Omental fat pad (tissue), 3 donors: ENCODE measurements at regions not wholly inside any gene's neighbourhood (a gene's known extent, or its start where the extent isn't known, plus 50 kb on each side); places are given as distances from the start of the nearest gene placed in this dataset.

Experiments used
- ATAC-seq: fragments of 150-250 bp; one replicate; pipeline ENCODE4 v1.9.1; 2016; ENCODE audit warnings: mild to moderate bottlenecking, moderate library complexity; ENCODE audit not compliant: low FRiP score
- DNase-seq: peaks from one replicate; pipeline ENCODE4 v3.0.0-alpha.2; 2019; ENCODE audit warnings: low spot score
- TF ChIP-seq, protein P1 (sequence below), 3 donors: fragments of 450-650 bp; IDR thresholded peaks; one replicate each; pipeline ENCODE4 v1.5.1; 2016 to 2017; ENCODE audit warnings: antibody characterized with exemption in 3 of 3, mild to moderate bottlenecking in 3 of 3, moderate library complexity in 2 of 3

- DNase-seq (no peak), ATAC-seq (no peak)
Observed at GRCh38 chr4:61079427-61079826, 120.7 kb upstream of the ADGRL3 start.

GRCh38 chr4:61079976-61080375 lies 120.2 kb upstream of the ADGRL3 start:
- DNase-seq (no peak), ATAC-seq (no peak)
- TF ChIP-seq, protein P1, sequence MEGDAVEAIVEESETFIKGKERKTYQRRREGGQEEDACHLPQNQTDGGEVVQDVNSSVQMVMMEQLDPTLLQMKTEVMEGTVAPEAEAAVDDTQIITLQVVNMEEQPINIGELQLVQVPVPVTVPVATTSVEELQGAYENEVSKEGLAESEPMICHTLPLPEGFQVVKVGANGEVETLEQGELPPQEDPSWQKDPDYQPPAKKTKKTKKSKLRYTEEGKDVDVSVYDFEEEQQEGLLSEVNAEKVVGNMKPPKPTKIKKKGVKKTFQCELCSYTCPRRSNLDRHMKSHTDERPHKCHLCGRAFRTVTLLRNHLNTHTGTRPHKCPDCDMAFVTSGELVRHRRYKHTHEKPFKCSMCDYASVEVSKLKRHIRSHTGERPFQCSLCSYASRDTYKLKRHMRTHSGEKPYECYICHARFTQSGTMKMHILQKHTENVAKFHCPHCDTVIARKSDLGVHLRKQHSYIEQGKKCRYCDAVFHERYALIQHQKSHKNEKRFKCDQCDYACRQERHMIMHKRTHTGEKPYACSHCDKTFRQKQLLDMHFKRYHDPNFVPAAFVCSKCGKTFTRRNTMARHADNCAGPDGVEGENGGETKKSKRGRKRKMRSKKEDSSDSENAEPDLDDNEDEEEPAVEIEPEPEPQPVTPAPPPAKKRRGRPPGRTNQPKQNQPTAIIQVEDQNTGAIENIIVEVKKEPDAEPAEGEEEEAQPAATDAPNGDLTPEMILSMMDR (IDR thresholded peaks at IDR 0.05) = no peak

More at GRCh38 chr4:61079427-61079826, 120.7 kb upstream of the ADGRL3 start:
- TF ChIP-seq, protein P1 (IDR thresholded peaks at IDR 0.05) = no peak

DNA sequence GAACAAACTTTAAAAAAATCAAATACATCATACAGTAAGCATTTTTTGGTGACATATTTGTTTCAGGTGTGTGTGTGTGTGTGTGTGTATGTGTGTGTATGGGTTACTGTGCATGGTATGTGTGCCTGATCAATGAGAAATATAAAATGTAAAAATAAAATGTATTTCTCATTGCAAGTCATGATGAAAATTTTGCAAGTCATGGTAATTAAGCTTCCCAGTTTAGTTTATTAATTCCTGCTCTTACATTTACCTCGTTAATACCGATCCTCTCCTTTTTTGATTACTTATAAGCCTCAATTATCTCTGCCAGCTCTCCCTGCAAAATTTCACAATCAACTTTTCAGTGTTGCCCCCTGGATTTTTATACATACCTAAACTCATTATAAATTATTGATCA lies 114.6 kb upstream of the ADGRL3 start:
- no peak for ATAC-seq
- no peak for DNase-seq
- TF ChIP-seq, protein P1 (IDR thresholded peaks at IDR 0.05) = no peak

DNA sequence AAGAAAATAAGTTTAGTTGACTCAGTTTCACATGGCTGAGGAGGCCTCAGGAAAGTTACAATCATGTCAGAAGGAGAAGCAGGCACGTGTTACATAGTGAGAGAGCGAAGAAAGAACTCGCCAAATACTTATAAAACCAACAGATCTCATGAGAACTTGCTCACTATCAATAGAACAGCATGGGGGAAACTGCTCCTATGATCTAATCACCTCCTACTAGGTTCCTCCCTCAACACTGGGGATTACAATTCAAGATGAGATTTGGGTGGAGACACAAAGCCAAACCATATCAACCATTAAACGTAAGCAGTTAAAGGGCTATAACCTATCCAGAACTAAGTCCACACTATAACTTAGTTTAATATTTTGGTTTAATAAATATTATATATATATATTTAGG lies 113.8 kb upstream of the ADGRL3 start:
- ATAC-seq (no peak), DNase-seq (no peak)
- TF ChIP-seq, protein P1 (IDR thresholded peaks at IDR 0.05) = no peak

DNA sequence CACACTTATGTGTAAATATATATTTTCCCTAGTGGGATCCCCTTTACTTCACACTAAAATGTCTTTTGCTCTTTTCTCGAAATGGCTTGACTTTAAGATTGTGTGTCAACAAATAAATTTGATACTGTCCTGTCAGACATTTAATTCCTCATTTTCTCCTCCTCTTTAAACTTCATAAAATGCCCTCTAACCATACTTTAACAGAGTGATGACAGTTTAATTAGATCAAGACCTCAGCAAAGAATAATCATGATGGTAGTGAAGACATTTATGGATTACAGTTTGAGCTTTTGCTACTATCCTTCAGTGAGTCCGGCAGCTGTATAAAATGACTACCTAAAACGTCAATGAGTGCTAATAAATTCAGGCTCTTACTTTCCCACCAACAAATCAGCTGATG lies 113.1 kb upstream of the ADGRL3 start:
- TF ChIP-seq, protein P1 (IDR thresholded peaks at IDR 0.05) = no peak
- ATAC-seq = no peak
- no peak for DNase-seq

GRCh38 chr4:61094854-61095598 lies 105.1 kb upstream of the ADGRL3 start:
- DNase-seq (no peak), ATAC-seq (no peak)
- TF ChIP-seq, protein P1 (IDR thresholded peaks at IDR 0.05) = no peak

- TF ChIP-seq, protein P1 (IDR thresholded peaks at IDR 0.05) = no peak
- DNase-seq (no peak), ATAC-seq (no peak)
Observed at GRCh38 chr4:61128682-61129081, 71.4 kb upstream of the ADGRL3 start.
